Activated naive CD8-positive, alpha-beta T cell treated with anti-CD3 and anti-CD28 coated beads for 36 hours (primary cell): ENCODE measurements at regions not wholly inside any gene's neighbourhood (a gene's known extent, or its start where the extent isn't known, plus 50 kb on each side); places are given as distances from the start of the nearest gene placed in this dataset.
"Not testable (repeated sequence)": the region's sequence is repeated elsewhere in the genome, so short reads cannot be mapped to it uniquely, and the experiment has no call there.

Source experiments
- DNase-seq: peaks from one replicate; pipeline ENCODE4 v3.0.0; 2021
- H3K27ac Mint-ChIP-seq: one replicate; pipeline ENCODE4 v1.8.0; 2022; ENCODE audit warnings: mild to moderate bottlenecking, moderate library complexity, mixed read lengths
- H3K27me3 Mint-ChIP-seq: one replicate; pipeline ENCODE4 v1.8.0; 2022; ENCODE audit warnings: mild to moderate bottlenecking, mixed read lengths
- H3K36me3 Mint-ChIP-seq: one replicate; pipeline ENCODE4 v1.8.0; 2021; ENCODE audit warnings: mild to moderate bottlenecking, mixed read lengths
- H3K4me1 Mint-ChIP-seq: one replicate; pipeline ENCODE4 v1.8.0; 2021; ENCODE audit warnings: mixed read lengths
- H3K4me3 Mint-ChIP-seq: one replicate; pipeline ENCODE4 v1.8.0; 2022; ENCODE audit warnings: mild to moderate bottlenecking, moderate library complexity, mixed read lengths
- H3K9me3 Mint-ChIP-seq: one replicate; pipeline ENCODE4 v1.8.0; 2022; ENCODE audit warnings: mixed read lengths

GRCh38 chr13:40346592-40346991 is 319.8 kb downstream of the FOXO1 start:
- Mint-ChIP-seq H3K27ac (no peak overlapping the region), H3K4me3 (no peak overlapping the region), H3K4me1 (peaks cover 2% of the 10 kb centered on the region), H3K9me3 (peaks cover 2% of the 10 kb centered on the region), H3K27me3 (no peaks in the 10 kb centered on the region), H3K36me3 (peaks cover 2% of the 10 kb centered on the region)
- DNase-seq = no peak

GRCh38 chr13:40348096-40348679 is 318.3 kb downstream of the FOXO1 start:
- no peak overlapping the region for H3K27ac Mint-ChIP-seq
- H3K36me3 Mint-ChIP-seq = no peaks in the 10 kb centered on the region
- H3K27me3 Mint-ChIP-seq = no peaks in the 10 kb centered on the region
- H3K4me1 Mint-ChIP-seq = peaks cover 5% of the 10 kb centered on the region
- DNase-seq = no peak
- H3K9me3 Mint-ChIP-seq = no peaks in the 10 kb centered on the region
- H3K4me3 Mint-ChIP-seq = no peak overlapping the region

GRCh38 chr13:40350283-40350992 is 316.0 kb downstream of the FOXO1 start:
- peaks cover 6% of the 10 kb centered on the region for H3K4me1 Mint-ChIP-seq
- H3K27ac Mint-ChIP-seq = no peak overlapping the region
- H3K36me3 Mint-ChIP-seq = no peaks in the 10 kb centered on the region
- no peak for DNase-seq
- H3K9me3 Mint-ChIP-seq = no peaks in the 10 kb centered on the region
- no peak overlapping the region for H3K4me3 Mint-ChIP-seq
- H3K27me3 Mint-ChIP-seq = no peaks in the 10 kb centered on the region

- no peaks in the 10 kb centered on the region for H3K9me3 Mint-ChIP-seq
- no peaks in the 10 kb centered on the region for H3K27me3 Mint-ChIP-seq
- DNase-seq = no peak
- no peaks in the 10 kb centered on the region for H3K36me3 Mint-ChIP-seq
- no peak overlapping the region for H3K27ac Mint-ChIP-seq
- H3K4me3 Mint-ChIP-seq = no peak overlapping the region
- H3K4me1 Mint-ChIP-seq = peaks cover 6% of the 10 kb centered on the region
Measured at GRCh38 chr13:40351537-40352379, 314.7 kb downstream of the FOXO1 start.

- Mint-ChIP-seq H3K36me3 (no peaks in the 10 kb centered on the region), H3K4me1 (peaks cover 6% of the 10 kb centered on the region), H3K27me3 (no peaks in the 10 kb centered on the region), H3K4me3 (no peak overlapping the region), H3K9me3 (no peaks in the 10 kb centered on the region), H3K27ac (no peak overlapping the region)
- no peak for DNase-seq
Measured at GRCh38 chr13:40352380-40352778, 314.1 kb downstream of the FOXO1 start.

- no peaks in the 10 kb centered on the region for H3K27me3 Mint-ChIP-seq
- DNase-seq = no peak
- no peaks in the 10 kb centered on the region for H3K9me3 Mint-ChIP-seq
- no peak overlapping the region for H3K4me3 Mint-ChIP-seq
- H3K36me3 Mint-ChIP-seq = no peaks in the 10 kb centered on the region
- H3K27ac Mint-ChIP-seq = no peak overlapping the region
- H3K4me1 Mint-ChIP-seq = peaks cover 6% of the 10 kb centered on the region
Measured at GRCh38 chr13:40352802-40353562, 313.5 kb downstream of the FOXO1 start.

GRCh38 chr13:40355126-40355724 is 311.2 kb downstream of the FOXO1 start:
- no peak overlapping the region for H3K27ac Mint-ChIP-seq
- DNase-seq = no peak
- H3K4me3 Mint-ChIP-seq = no peak overlapping the region
- no peaks in the 10 kb centered on the region for H3K36me3 Mint-ChIP-seq
- no peaks in the 10 kb centered on the region for H3K9me3 Mint-ChIP-seq
- peaks cover 6% of the 10 kb centered on the region for H3K4me1 Mint-ChIP-seq
- no peaks in the 10 kb centered on the region for H3K27me3 Mint-ChIP-seq

GRCh38 chr13:40356011-40356410 is 310.4 kb downstream of the FOXO1 start:
- Mint-ChIP-seq H3K27ac (no peak overlapping the region), H3K36me3 (peaks cover 2% of the 10 kb centered on the region), H3K4me1 (peaks cover 6% of the 10 kb centered on the region), H3K27me3 (no peaks in the 10 kb centered on the region), H3K9me3 (peaks cover 2% of the 10 kb centered on the region), H3K4me3 (no peak overlapping the region)
- no peak for DNase-seq

GRCh38 chr13:40356458-40356857 is 310.0 kb downstream of the FOXO1 start:
- not testable (repeated sequence) for H3K36me3 Mint-ChIP-seq, H3K27me3 Mint-ChIP-seq, DNase-seq, H3K9me3 Mint-ChIP-seq, H3K4me1 Mint-ChIP-seq, H3K4me3 Mint-ChIP-seq, H3K27ac Mint-ChIP-seq

- Mint-ChIP-seq H3K27me3 (no peaks in the 10 kb centered on the region), H3K4me1 (peaks cover 15% of the 10 kb centered on the region), H3K4me3 (no peak overlapping the region), H3K9me3 (peaks cover 2% of the 10 kb centered on the region), H3K36me3 (peaks cover 2% of the 10 kb centered on the region), H3K27ac (no peak overlapping the region)
- DNase-seq = no peak
Measured at GRCh38 chr13:40362502-40362901, 303.9 kb downstream of the FOXO1 start.

- no peaks in the 10 kb centered on the region for H3K27me3 Mint-ChIP-seq
- H3K27ac Mint-ChIP-seq = no peak overlapping the region
- H3K4me1 Mint-ChIP-seq = peaks cover 15% of the 10 kb centered on the region
- H3K4me3 Mint-ChIP-seq = no peak overlapping the region
- DNase-seq = no peak
- peaks cover 2% of the 10 kb centered on the region for H3K36me3 Mint-ChIP-seq
- H3K9me3 Mint-ChIP-seq = peaks cover 2% of the 10 kb centered on the region
Measured at GRCh38 chr13:40363653-40364052, 302.8 kb downstream of the FOXO1 start.

GRCh38 chr13:40366119-40366518 is 300.3 kb downstream of the FOXO1 start:
- no peak overlapping the region for H3K4me3 Mint-ChIP-seq
- no peaks in the 10 kb centered on the region for H3K9me3 Mint-ChIP-seq
- no peak for DNase-seq
- H3K4me1 Mint-ChIP-seq = peaks cover 29% of the 10 kb centered on the region
- no peak overlapping the region for H3K27ac Mint-ChIP-seq
- H3K27me3 Mint-ChIP-seq = no peaks in the 10 kb centered on the region
- H3K36me3 Mint-ChIP-seq = peaks cover 3% of the 10 kb centered on the region

- H3K27ac Mint-ChIP-seq = no peak overlapping the region
- peaks cover 10% of the 10 kb centered on the region for H3K36me3 Mint-ChIP-seq
- no peak overlapping the region for H3K4me3 Mint-ChIP-seq
- H3K9me3 Mint-ChIP-seq = peaks cover 4% of the 10 kb centered on the region
- no peak for DNase-seq
- H3K4me1 Mint-ChIP-seq = peaks cover 36% of the 10 kb centered on the region
- no peaks in the 10 kb centered on the region for H3K27me3 Mint-ChIP-seq
Measured at GRCh38 chr13:40368127-40368891, 298.1 kb downstream of the FOXO1 start.

GRCh38 chr13:40370661-40371060 is 295.8 kb downstream of the FOXO1 start:
- Mint-ChIP-seq H3K9me3 (peaks cover 12% of the 10 kb centered on the region), H3K36me3 (peaks cover 19% of the 10 kb centered on the region), H3K27ac (no peak overlapping the region), H3K4me3 (no peak overlapping the region), H3K27me3 (no peaks in the 10 kb centered on the region), H3K4me1 (peaks cover 34% of the 10 kb centered on the region)
- DNase-seq = no peak
